T-helper 2 cell treated with Interferon-gamma antibody and Interleukin-4, amounts not matched to agents 5 μg/mL and 100 μg/mL, for 36 hours (primary cell): ENCODE measurements at regions not wholly inside any gene's neighbourhood (a gene's known extent, or its start where the extent isn't known, plus 50 kb on each side); places are given as distances from the start of the nearest gene placed in this dataset.

Experiments used
- DNase-seq: peaks from one replicate; pipeline ENCODE4 v3.0.0; 2021; ENCODE audit warnings: low spot score
- H3K27ac Mint-ChIP-seq: one replicate; pipeline ENCODE4 v1.8.0; 2021; ENCODE audit warnings: mild to moderate bottlenecking, mixed read lengths
- H3K27me3 Mint-ChIP-seq: one replicate; pipeline ENCODE4 v1.8.0; 2021; ENCODE audit warnings: low read depth, mixed read lengths
- H3K36me3 Mint-ChIP-seq: one replicate; pipeline ENCODE4 v1.8.0; 2021; ENCODE audit warnings: low read depth, mixed read lengths
- H3K4me1 Mint-ChIP-seq: one replicate; pipeline ENCODE4 v1.8.0; 2021; ENCODE audit warnings: low read depth, mixed read lengths
- H3K4me3 Mint-ChIP-seq: one replicate; pipeline ENCODE4 v1.8.0; 2022; ENCODE audit warnings: mild to moderate bottlenecking, moderate library complexity, mixed read lengths
- H3K9me3 Mint-ChIP-seq: one replicate; pipeline ENCODE4 v1.8.0; 2021; ENCODE audit warnings: mixed read lengths

GRCh38 chr2:211247751-211248150, 691.4 kb downstream of the CPS1 start:
- H3K9me3 Mint-ChIP-seq: no peaks in the 10 kb centered on the region
- no peaks in the 10 kb centered on the region for H3K4me1 Mint-ChIP-seq
- no peaks in the 10 kb centered on the region for H3K27me3 Mint-ChIP-seq
- DNase-seq: no peak
- H3K36me3 Mint-ChIP-seq: no peaks in the 10 kb centered on the region
- no peak overlapping the region for H3K4me3 Mint-ChIP-seq
- H3K27ac Mint-ChIP-seq: no peak overlapping the region

- no peak overlapping the region for H3K4me3 Mint-ChIP-seq
- H3K27me3 Mint-ChIP-seq: no peaks in the 10 kb centered on the region
- no peak overlapping the region for H3K27ac Mint-ChIP-seq
- no peak for DNase-seq
- no peaks in the 10 kb centered on the region for H3K9me3 Mint-ChIP-seq
- no peaks in the 10 kb centered on the region for H3K36me3 Mint-ChIP-seq
- no peaks in the 10 kb centered on the region for H3K4me1 Mint-ChIP-seq
These were observed 692.4 kb downstream of the CPS1 start for GRCh38 chr2:211248841-211249240.

GRCh38 chr2:211251016-211251415, 694.6 kb downstream of the CPS1 start:
- no peak overlapping the region for H3K4me3 Mint-ChIP-seq
- H3K27ac Mint-ChIP-seq: no peak overlapping the region
- no peaks in the 10 kb centered on the region for H3K27me3 Mint-ChIP-seq
- no peaks in the 10 kb centered on the region for H3K36me3 Mint-ChIP-seq
- no peak for DNase-seq
- no peaks in the 10 kb centered on the region for H3K4me1 Mint-ChIP-seq
- H3K9me3 Mint-ChIP-seq: no peaks in the 10 kb centered on the region

DNA sequence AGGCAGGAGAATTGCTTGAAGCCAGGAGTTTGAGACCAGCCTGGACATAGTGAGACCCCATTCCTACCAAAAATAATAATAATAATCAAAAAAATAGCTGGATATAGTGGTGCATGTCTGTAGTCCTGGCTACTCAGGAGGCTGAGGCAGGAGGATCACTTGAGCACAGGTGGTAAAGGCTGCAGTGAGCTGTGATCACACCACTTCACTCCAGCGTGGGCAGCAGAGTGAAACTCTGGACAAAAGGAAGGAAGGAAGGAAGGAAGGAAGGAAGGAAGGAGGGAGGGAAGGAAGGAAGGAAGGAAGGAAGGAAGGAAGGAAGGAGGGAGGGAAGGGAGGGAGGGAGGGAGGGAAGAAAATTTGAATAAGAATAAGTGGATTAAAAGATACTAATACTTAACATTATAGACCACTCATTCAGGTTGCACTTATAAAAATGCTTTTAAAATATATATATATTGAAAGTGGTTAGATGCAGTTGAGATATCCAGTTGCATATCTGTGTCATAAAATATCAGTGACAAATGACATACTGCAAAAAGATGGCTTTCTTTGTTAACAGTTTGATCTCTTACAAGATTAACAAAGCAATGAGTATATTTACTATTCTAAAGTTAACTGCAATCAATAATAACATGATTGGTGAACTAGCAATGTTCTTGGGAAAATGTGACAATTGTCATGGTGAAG, 702.4 kb downstream of the CPS1 start:
- Mint-ChIP-seq H3K27ac (no peak overlapping the region), H3K27me3 (no peaks in the 10 kb centered on the region)

DNA sequence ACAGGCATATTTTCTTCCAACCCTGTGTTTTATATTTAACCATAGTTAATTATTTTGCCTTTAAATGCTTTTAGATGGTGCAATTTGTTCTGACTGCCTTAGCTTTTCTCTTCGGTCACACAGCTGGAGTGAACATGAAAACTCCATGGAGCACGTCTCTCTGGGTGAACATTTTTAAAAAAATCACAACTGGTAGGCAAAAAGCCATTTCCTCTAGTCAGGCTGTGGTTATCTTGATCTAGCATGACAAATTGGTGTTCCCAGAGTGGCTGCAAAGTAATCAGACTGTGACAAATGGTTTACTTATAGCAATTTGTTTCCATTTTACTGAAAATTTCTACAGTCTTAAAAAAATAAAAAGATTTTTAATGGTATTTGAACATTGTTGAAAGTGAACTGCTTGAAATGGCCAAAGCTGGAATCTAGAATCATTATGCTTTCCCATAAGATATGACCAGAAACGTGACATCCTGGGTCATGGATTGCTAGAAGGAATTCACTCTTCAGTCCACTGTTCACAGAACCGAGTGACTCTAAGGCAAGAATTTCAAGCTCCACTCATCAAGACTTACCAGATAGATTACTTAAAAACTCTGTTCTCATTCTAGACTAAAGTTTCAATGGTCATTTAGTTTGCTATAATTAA, 703.6 kb downstream of the CPS1 start:
- DNase-seq: no peak
- no peaks in the 10 kb centered on the region for H3K4me1 Mint-ChIP-seq
- no peaks in the 10 kb centered on the region for H3K9me3 Mint-ChIP-seq
- H3K27me3 Mint-ChIP-seq: no peaks in the 10 kb centered on the region
- no peak overlapping the region for H3K27ac Mint-ChIP-seq
- no peak overlapping the region for H3K4me3 Mint-ChIP-seq
- H3K36me3 Mint-ChIP-seq: no peaks in the 10 kb centered on the region

More for the DNA sequence above, 702.4 kb downstream of the CPS1 start:
- no peak overlapping the region for H3K4me3 Mint-ChIP-seq
- no peaks in the 10 kb centered on the region for H3K4me1 Mint-ChIP-seq
- no peaks in the 10 kb centered on the region for H3K36me3 Mint-ChIP-seq
- no peaks in the 10 kb centered on the region for H3K9me3 Mint-ChIP-seq
- DNase-seq: no peak

DNA sequence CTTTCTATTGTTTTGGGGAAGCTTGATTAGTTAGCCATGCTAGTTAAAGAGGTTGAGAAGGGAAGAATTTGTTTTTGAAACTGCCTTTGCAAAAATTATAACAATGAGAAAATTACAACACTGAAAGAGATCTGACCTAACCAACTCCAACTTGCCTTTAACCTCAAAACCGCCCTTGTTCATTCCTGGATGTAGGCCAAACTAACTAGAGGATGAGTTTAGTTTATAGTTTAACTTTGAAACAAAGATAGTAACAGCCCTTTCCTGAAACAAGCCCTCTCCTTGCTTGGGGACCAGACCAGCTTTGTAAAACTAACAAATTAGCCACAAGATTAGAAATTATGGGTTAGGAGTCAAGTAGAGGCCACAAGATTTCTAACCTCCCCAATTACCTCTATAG, 713.9 kb downstream of the CPS1 start:
- H3K9me3 Mint-ChIP-seq: no peaks in the 10 kb centered on the region
- no peaks in the 10 kb centered on the region for H3K27me3 Mint-ChIP-seq
- no peaks in the 10 kb centered on the region for H3K36me3 Mint-ChIP-seq
- H3K4me1 Mint-ChIP-seq: no peaks in the 10 kb centered on the region
- no peak overlapping the region for H3K27ac Mint-ChIP-seq
- no peak for DNase-seq
- H3K4me3 Mint-ChIP-seq: no peak overlapping the region

- H3K27ac Mint-ChIP-seq: no peak overlapping the region
- no peak for DNase-seq
- H3K36me3 Mint-ChIP-seq: no peaks in the 10 kb centered on the region
- H3K4me1 Mint-ChIP-seq: no peaks in the 10 kb centered on the region
- no peaks in the 10 kb centered on the region for H3K9me3 Mint-ChIP-seq
- H3K4me3 Mint-ChIP-seq: no peak overlapping the region
- no peaks in the 10 kb centered on the region for H3K27me3 Mint-ChIP-seq
These were observed 725.2 kb downstream of the CPS1 start for GRCh38 chr2:211281430-211282073.

DNA sequence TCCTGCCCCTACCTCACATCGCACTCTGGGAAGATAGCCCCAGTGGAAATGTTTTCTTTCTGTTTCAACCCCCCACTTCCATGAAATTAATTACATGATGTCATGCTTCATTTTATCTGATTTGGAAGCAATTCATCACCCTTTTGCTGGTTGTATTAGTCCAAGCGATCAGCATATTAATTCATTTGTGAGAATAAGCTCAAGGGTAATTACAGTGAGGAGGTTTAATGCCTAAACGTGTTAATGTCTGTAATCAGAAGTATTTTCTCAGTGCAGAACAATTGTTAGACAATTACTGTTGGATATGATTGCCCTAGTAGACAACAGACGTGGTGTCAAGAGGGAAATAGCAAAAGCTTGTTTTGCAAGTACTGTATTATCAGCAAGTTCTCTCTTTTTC, 746.3 kb downstream of the CPS1 start:
- no peaks in the 10 kb centered on the region for H3K4me1 Mint-ChIP-seq
- DNase-seq: no peak
- no peaks in the 10 kb centered on the region for H3K9me3 Mint-ChIP-seq
- H3K4me3 Mint-ChIP-seq: no peak overlapping the region
- no peaks in the 10 kb centered on the region for H3K27me3 Mint-ChIP-seq
- H3K36me3 Mint-ChIP-seq: no peaks in the 10 kb centered on the region
- H3K27ac Mint-ChIP-seq: no peak overlapping the region

DNA sequence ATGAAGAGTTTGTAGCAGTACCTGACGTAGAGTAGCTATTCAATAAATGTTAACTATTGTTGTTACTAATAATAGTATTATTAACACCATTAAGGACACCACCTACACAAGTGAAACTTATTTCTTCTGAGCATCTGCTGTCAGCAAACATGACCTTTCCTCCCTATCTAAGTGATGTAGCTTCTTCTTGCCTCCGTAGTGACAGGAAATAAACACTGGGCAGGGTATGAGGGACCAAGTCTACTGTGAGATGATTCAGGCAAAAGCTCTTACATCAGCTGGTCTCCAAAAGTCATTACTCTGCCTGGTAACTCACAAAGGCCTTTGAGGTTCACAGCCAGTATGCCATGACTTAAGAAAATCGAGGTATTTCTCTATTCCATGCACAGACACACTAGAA, 750.5 kb downstream of the CPS1 start:
- Mint-ChIP-seq H3K36me3 (no peaks in the 10 kb centered on the region), H3K9me3 (no peaks in the 10 kb centered on the region), H3K4me1 (no peaks in the 10 kb centered on the region), H3K27ac (no peak overlapping the region), H3K4me3 (no peak overlapping the region), H3K27me3 (no peaks in the 10 kb centered on the region)
- DNase-seq: no peak
